ENCODE measurements at regions not wholly inside any gene's neighbourhood (a gene's known extent, or its start where the extent isn't known, plus 50 kb on each side); places are given as distances from the start of the nearest gene placed in this dataset.

GRCh38 chr15:45743426-45744235 is 108.8 kb downstream of the SQOR start:
- Histone ChIP-seq H3K4me3 (ENCODE audit: control insufficient read depth in 1 of 7, extremely low read depth in 1 of 7, insufficient read depth in 4 of 7, low read depth in 2 of 7, low read length in 6 of 7) (no peak overlapping the region), H3K27ac (ENCODE audit: insufficient read depth in 1 of 2, low read depth in 1 of 2, low read length in 2 of 2, poor library complexity in 1 of 2, severe bottlenecking in 2 of 2) (no peak overlapping the region), H3K36me3 (ENCODE audit: control insufficient read depth in 4 of 4, insufficient read depth in 4 of 4, low read length in 3 of 4) (no peaks in the 10 kb centered on the region), H3K4me1 (ENCODE audit: control extremely low read depth in 1 of 4, control insufficient read depth in 4 of 4, insufficient read depth in 4 of 4, low read length in 3 of 4) (no peaks in the 10 kb centered on the region), H3K9me3 (ENCODE audit: control extremely low read depth in 1 of 5, control insufficient read depth in 4 of 5, insufficient read depth in 2 of 5, low read depth in 1 of 5, low read length in 4 of 5) (peaks cover 0 to 3% (median 1%) of the 10 kb centered on the region in 5 experiments), H3K27me3 (replicated peaks in 2 of 5; ENCODE audit: control insufficient read depth in 4 of 5, insufficient read depth in 5 of 5, low read length in 4 of 5) (peaks cover 0 to 18% (median 4%) of the 10 kb centered on the region in 5 experiments)
- 61% methylated on average over 11 of the region's 16 CpGs for WGBS (ENCODE audit: insufficient coverage)
- CTCF ChIA-PET = no interaction called here
- DNase-seq = no peak
- POLR2A ChIA-PET = no interaction called here

GRCh38 chr15:45744236-45744589 is 109.4 kb downstream of the SQOR start:
- H3K27ac ChIP-seq (ENCODE audit: insufficient read depth in 1 of 2, low read depth in 1 of 2, low read length in 2 of 2, poor library complexity in 1 of 2, severe bottlenecking in 2 of 2) = no peak overlapping the region
- H3K4me3 ChIP-seq (ENCODE audit: control insufficient read depth in 1 of 7, extremely low read depth in 1 of 7, insufficient read depth in 4 of 7, low read depth in 2 of 7, low read length in 6 of 7) = no peak overlapping the region
- no CpG with 5 or more reads among the region's 4 CpGs for WGBS (ENCODE audit: insufficient coverage)
- H3K9me3 ChIP-seq (ENCODE audit: control extremely low read depth in 1 of 5, control insufficient read depth in 4 of 5, insufficient read depth in 2 of 5, low read depth in 1 of 5, low read length in 4 of 5) = peaks cover 0 to 3% (median 1%) of the 10 kb centered on the region in 5 experiments
- DNase-seq = no peak
- H3K27me3 ChIP-seq (replicated peaks in 2 of 5; ENCODE audit: control insufficient read depth in 4 of 5, insufficient read depth in 5 of 5, low read length in 4 of 5) = peaks cover 0 to 18% (median 2%) of the 10 kb centered on the region in 5 experiments
- POLR2A ChIA-PET = no interaction called here
- H3K36me3 ChIP-seq (ENCODE audit: control insufficient read depth in 4 of 4, insufficient read depth in 4 of 4, low read length in 3 of 4) = no peaks in the 10 kb centered on the region
- H3K4me1 ChIP-seq (ENCODE audit: control extremely low read depth in 1 of 4, control insufficient read depth in 4 of 4, insufficient read depth in 4 of 4, low read length in 3 of 4) = no peaks in the 10 kb centered on the region
- CTCF ChIA-PET = no interaction called here

- ChIA-PET POLR2A (no interaction called here), CTCF (no interaction called here)
- Histone ChIP-seq H3K36me3 (ENCODE audit: control insufficient read depth in 4 of 4, insufficient read depth in 4 of 4, low read length in 3 of 4) (no peaks in the 10 kb centered on the region), H3K4me3 (ENCODE audit: control insufficient read depth in 1 of 7, extremely low read depth in 1 of 7, insufficient read depth in 4 of 7, low read depth in 2 of 7, low read length in 6 of 7) (no peak overlapping the region), H3K9me3 (ENCODE audit: control extremely low read depth in 1 of 5, control insufficient read depth in 4 of 5, insufficient read depth in 2 of 5, low read depth in 1 of 5, low read length in 4 of 5) (no peaks in the 10 kb centered on the region), H3K27me3 (replicated peaks in 2 of 5; ENCODE audit: control insufficient read depth in 4 of 5, insufficient read depth in 5 of 5, low read length in 4 of 5) (peaks cover 2 to 14% (median 2%) of the 10 kb centered on the region in 5 experiments), H3K27ac (ENCODE audit: insufficient read depth in 1 of 2, low read depth in 1 of 2, low read length in 2 of 2, poor library complexity in 1 of 2, severe bottlenecking in 2 of 2) (no peak overlapping the region), H3K4me1 (ENCODE audit: control extremely low read depth in 1 of 4, control insufficient read depth in 4 of 4, insufficient read depth in 4 of 4, low read length in 3 of 4) (no peaks in the 10 kb centered on the region)
- 96% methylated on average over 3 of the region's 3 CpGs for WGBS (ENCODE audit: insufficient coverage)
- DNase-seq = no peak
These were observed 112.6 kb downstream of the SQOR start for GRCh38 chr15:45747426-45747825.

- no peak for DNase-seq
- ChIA-PET CTCF (no interaction called here), POLR2A (no interaction called here)
- H3K4me1 ChIP-seq (ENCODE audit: control extremely low read depth in 1 of 4, control insufficient read depth in 4 of 4, insufficient read depth in 4 of 4, low read length in 3 of 4) = no peaks in the 10 kb centered on the region
- no peak overlapping the region for H3K4me3 ChIP-seq (ENCODE audit: control insufficient read depth in 1 of 7, extremely low read depth in 1 of 7, insufficient read depth in 4 of 7, low read depth in 2 of 7, low read length in 6 of 7)
- no peak overlapping the region for H3K27ac ChIP-seq (ENCODE audit: insufficient read depth in 1 of 2, low read depth in 1 of 2, low read length in 2 of 2, poor library complexity in 1 of 2, severe bottlenecking in 2 of 2)
- no peaks in the 10 kb centered on the region for H3K9me3 ChIP-seq (ENCODE audit: control extremely low read depth in 1 of 5, control insufficient read depth in 4 of 5, insufficient read depth in 2 of 5, low read depth in 1 of 5, low read length in 4 of 5)
- peaks cover 0 to 7% (median 2%) of the 10 kb centered on the region in 5 experiments for H3K27me3 ChIP-seq (replicated peaks in 2 of 5; ENCODE audit: control insufficient read depth in 4 of 5, insufficient read depth in 5 of 5, low read length in 4 of 5)
- no CpG with 5 or more reads among the region's 3 CpGs for WGBS (ENCODE audit: insufficient coverage)
- no peaks in the 10 kb centered on the region for H3K36me3 ChIP-seq (ENCODE audit: control insufficient read depth in 4 of 4, insufficient read depth in 4 of 4, low read length in 3 of 4)
These were observed 116.8 kb downstream of the SQOR start for GRCh38 chr15:45751629-45752028.

- Histone ChIP-seq H3K4me3 (ENCODE audit: control insufficient read depth in 1 of 7, extremely low read depth in 1 of 7, insufficient read depth in 4 of 7, low read depth in 2 of 7, low read length in 6 of 7) (no peak overlapping the region), H3K4me1 (ENCODE audit: control extremely low read depth in 1 of 4, control insufficient read depth in 4 of 4, insufficient read depth in 4 of 4, low read length in 3 of 4) (no peaks in the 10 kb centered on the region), H3K27me3 (replicated peaks in 2 of 5; ENCODE audit: control insufficient read depth in 4 of 5, insufficient read depth in 5 of 5, low read length in 4 of 5) (peaks cover 0 to 3% (median 0%) of the 10 kb centered on the region in 5 experiments), H3K27ac (ENCODE audit: insufficient read depth in 1 of 2, low read depth in 1 of 2, low read length in 2 of 2, poor library complexity in 1 of 2, severe bottlenecking in 2 of 2) (no peak overlapping the region), H3K36me3 (ENCODE audit: control insufficient read depth in 4 of 4, insufficient read depth in 4 of 4, low read length in 3 of 4) (no peaks in the 10 kb centered on the region), H3K9me3 (ENCODE audit: control extremely low read depth in 1 of 5, control insufficient read depth in 4 of 5, insufficient read depth in 2 of 5, low read depth in 1 of 5, low read length in 4 of 5) (no peaks in the 10 kb centered on the region)
- ChIA-PET CTCF (interaction anchor here (0.6 kb wide), 1 partner anchor 70 kb away, joined by 4 read pairs; no protein-coding TSS in a partner anchor), POLR2A (no interaction called here)
- DNase-seq = no peak
- 67% methylated on average over 2 of the region's 3 CpGs for WGBS (ENCODE audit: insufficient coverage)
These were observed 125.1 kb downstream of the SQOR start for GRCh38 chr15:45759936-45760335.

GRCh38 chr15:45762726-45763125 is 127.9 kb downstream of the SQOR start:
- no peak overlapping the region for H3K27ac ChIP-seq (ENCODE audit: insufficient read depth in 1 of 2, low read depth in 1 of 2, low read length in 2 of 2, poor library complexity in 1 of 2, severe bottlenecking in 2 of 2)
- 100% methylated on average over 1 of the region's 1 CpG for WGBS (ENCODE audit: insufficient coverage)
- no peaks in the 10 kb centered on the region for H3K36me3 ChIP-seq (ENCODE audit: control insufficient read depth in 4 of 4, insufficient read depth in 4 of 4, low read length in 3 of 4)
- H3K27me3 ChIP-seq (replicated peaks in 2 of 5; ENCODE audit: control insufficient read depth in 4 of 5, insufficient read depth in 5 of 5, low read length in 4 of 5) = peaks cover 0 to 3% (median 0%) of the 10 kb centered on the region in 5 experiments
- no peak for DNase-seq
- ChIA-PET POLR2A (no interaction called here), CTCF (no interaction called here)
- H3K4me3 ChIP-seq (ENCODE audit: control insufficient read depth in 1 of 7, extremely low read depth in 1 of 7, insufficient read depth in 4 of 7, low read depth in 2 of 7, low read length in 6 of 7) = no peak overlapping the region
- no peaks in the 10 kb centered on the region for H3K4me1 ChIP-seq (ENCODE audit: control extremely low read depth in 1 of 4, control insufficient read depth in 4 of 4, insufficient read depth in 4 of 4, low read length in 3 of 4)
- H3K9me3 ChIP-seq (ENCODE audit: control extremely low read depth in 1 of 5, control insufficient read depth in 4 of 5, insufficient read depth in 2 of 5, low read depth in 1 of 5, low read length in 4 of 5) = peaks cover 0 to 3% (median 0%) of the 10 kb centered on the region in 5 experiments

- no peak overlapping the region for H3K27ac ChIP-seq (ENCODE audit: insufficient read depth in 1 of 2, low read depth in 1 of 2, low read length in 2 of 2, poor library complexity in 1 of 2, severe bottlenecking in 2 of 2)
- no peak overlapping the region for H3K4me3 ChIP-seq (ENCODE audit: control insufficient read depth in 1 of 7, extremely low read depth in 1 of 7, insufficient read depth in 4 of 7, low read depth in 2 of 7, low read length in 6 of 7)
- no peaks in the 10 kb centered on the region for H3K4me1 ChIP-seq (ENCODE audit: control extremely low read depth in 1 of 4, control insufficient read depth in 4 of 4, insufficient read depth in 4 of 4, low read length in 3 of 4)
- no peaks in the 10 kb centered on the region for H3K36me3 ChIP-seq (ENCODE audit: control insufficient read depth in 4 of 4, insufficient read depth in 4 of 4, low read length in 3 of 4)
- H3K9me3 ChIP-seq (ENCODE audit: control extremely low read depth in 1 of 5, control insufficient read depth in 4 of 5, insufficient read depth in 2 of 5, low read depth in 1 of 5, low read length in 4 of 5) = peaks cover 0 to 3% (median 0%) of the 10 kb centered on the region in 5 experiments
- DNase-seq = no peak
- WGBS (ENCODE audit: insufficient coverage) = 100% methylated on average over 1 of the region's 6 CpGs
- H3K27me3 ChIP-seq (replicated peaks in 2 of 5; ENCODE audit: control insufficient read depth in 4 of 5, insufficient read depth in 5 of 5, low read length in 4 of 5) = peaks cover 0 to 3% (median 0%) of the 10 kb centered on the region in 5 experiments
- ChIA-PET POLR2A (no interaction called here), CTCF (no interaction called here)
These were observed 128.5 kb downstream of the SQOR start for GRCh38 chr15:45763170-45763869.

Data from common myeloid progenitor, CD34-positive (primary cell).